HT1080 (cell line): ENCODE measurements at regions not wholly inside any gene's neighbourhood (a gene's known extent, or its start where the extent isn't known, plus 50 kb on each side); places are given as distances from the start of the nearest gene placed in this dataset.

Experiments
- DNase-seq: peaks from one replicate; pipeline ENCODE4 v3.0.0-alpha.2; 2015; ENCODE audit warnings: low read depth

GRCh38 chr11:134634897-134635831, 223.1 kb upstream of the B3GAT1 start:
- no peak for DNase-seq

GRCh38 chr11:134633276-134633675, 221.2 kb upstream of the B3GAT1 start:
- no peak for DNase-seq

- no peak for DNase-seq
Measured at GRCh38 chr11:134632347-134633119, 220.5 kb upstream of the B3GAT1 start.

DNA sequence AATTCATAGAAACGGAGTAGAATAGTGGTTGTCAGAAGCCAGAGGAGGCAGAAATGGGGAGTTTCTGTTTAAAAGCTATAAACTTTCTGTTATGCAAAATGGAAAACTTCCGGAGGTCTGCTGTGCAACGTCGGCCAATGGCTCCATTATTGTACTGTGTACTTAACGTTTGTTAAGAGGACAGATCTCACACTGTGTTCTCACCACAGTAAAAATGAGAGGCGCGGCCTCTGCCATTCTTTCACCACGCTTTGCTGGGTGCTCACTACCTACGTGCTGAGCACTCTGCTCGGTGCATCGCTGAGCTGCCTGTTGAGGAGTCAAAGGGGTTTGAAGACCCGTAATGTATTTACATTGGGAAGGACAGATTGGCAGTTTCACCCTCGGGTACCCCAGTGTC, 218.8 kb upstream of the B3GAT1 start:
- no peak for DNase-seq

- DNase-seq, result no peak
Measured at GRCh38 chr11:134628426-134628825, 216.4 kb upstream of the B3GAT1 start.

DNA sequence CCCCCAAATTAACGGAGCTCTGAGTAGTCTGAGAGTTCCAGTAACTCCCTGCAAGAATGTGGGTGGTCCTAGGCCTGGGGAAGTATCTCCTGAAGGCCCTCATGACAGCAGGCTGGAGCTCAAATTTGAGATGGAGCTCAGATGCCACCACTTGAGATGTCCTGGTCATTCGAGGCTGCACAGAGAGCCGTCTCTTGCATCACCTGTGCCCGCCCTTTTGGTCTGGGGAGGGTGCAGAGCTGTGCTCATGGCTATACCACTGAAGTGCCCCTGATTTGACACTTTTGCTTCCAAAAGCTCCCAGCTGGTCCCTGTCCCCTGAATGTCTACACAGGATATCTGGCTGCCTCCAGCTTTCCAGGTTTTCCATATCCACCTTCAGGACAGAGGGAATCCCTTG, 214.0 kb upstream of the B3GAT1 start:
- DNase-seq, result no peak

- no peak for DNase-seq
Measured at GRCh38 chr11:134625631-134626030, 213.6 kb upstream of the B3GAT1 start.

DNA sequence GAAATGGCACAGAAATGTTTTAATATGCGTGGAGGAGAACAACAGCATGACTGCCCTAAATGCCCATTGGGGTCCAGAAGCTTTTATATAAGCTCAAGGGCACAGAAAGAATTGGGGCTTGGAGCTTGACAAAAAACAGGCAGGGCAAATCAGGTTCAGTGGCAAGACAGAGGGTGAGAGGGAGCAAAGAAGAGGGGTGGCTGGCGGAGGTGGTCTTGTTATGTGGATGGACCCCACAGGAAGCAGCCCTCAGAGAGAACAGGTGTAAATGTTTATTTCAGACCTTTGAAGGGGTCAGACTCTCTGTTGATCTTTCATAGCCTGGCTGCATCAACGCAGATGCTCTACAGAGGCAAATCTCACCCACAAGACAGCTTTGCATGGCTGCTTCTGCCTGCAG, 213.1 kb upstream of the B3GAT1 start:
- no peak for DNase-seq

- no peak for DNase-seq
Measured at GRCh38 chr11:134624166-134624920, 212.3 kb upstream of the B3GAT1 start.

DNA sequence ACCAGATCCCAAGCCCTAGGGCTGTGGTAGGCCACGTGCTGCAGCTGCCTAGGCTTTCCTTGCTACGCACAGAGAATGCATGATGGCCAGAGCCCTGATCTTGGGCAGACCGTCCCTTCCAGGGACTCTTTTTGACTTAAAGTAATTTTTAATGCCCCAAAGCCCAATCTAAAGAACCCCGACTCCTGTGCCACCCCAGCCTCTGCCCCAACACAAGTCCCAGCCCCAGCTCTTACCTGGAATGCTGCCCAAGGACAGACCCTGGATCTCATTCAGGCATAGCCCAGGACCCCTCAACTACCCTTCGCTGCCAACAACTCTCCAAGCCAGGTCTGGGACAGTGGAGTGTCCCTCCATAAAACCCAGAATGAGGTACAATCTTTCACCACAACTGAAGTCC, 211.7 kb upstream of the B3GAT1 start:
- DNase-seq, result no peak

- DNase-seq, result no peak
Measured at GRCh38 chr11:134622458-134622857, 210.4 kb upstream of the B3GAT1 start.

DNA sequence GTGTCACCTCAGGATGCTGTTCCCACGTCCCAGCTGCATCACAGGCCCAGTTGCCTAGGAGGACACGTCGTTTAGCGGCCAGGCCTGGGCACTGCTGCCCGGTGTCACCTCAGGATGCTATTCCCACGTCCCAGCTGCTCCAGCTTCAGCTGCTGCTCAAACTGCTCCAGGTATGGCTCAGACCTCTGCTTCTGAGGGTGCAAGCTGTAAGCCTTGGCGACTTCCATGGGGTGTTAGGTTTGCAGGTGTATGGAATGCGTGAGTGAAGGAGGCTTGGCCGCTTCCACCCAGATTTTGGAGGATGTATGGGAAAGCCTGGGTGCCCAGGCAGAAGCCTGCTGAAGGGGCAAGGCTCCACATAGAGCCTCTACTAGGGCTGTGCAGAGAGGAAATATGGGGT, 205.3 kb upstream of the B3GAT1 start:
- no peak for DNase-seq

DNA sequence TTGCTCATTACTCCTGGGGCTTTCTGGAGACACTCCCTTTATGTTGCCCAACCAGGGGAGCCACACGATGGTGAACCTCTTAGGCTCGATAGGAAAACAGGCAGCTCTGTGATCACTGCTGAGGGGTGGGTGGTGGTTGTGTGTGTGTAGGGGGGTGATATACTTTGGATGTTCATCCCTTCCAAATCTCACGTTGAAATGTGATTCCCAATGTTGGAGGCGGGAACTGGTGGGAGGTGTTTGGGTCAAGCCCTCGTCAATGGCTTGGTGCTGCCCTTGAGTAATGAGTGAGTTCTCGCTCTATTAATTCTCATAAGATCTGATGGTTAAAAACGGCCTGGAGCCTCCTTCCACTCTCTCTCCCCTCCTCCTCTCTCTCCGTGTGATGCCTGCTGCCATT, 204.0 kb upstream of the B3GAT1 start:
- DNase-seq, result no peak

GRCh38 chr11:134615041-134615615, 203.1 kb upstream of the B3GAT1 start:
- no peak for DNase-seq

DNA sequence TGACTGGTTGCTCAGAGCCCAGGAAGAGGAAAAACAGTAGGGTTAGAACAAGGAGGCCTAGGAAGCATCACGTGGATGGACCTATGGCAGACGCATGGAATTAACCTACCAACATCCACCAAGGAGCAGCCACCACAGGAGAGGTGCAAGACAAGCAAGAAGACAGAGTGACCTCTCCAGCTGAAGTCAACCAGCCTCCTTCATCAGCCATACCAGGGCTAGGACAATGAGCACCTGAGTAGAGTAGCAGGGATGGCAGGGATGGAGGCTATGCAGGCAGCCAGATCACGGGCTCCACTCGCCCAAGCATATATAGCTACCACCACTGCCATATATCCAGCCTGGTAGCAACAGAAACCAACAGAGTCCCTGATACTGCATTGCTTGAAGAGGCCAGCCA, 202.1 kb upstream of the B3GAT1 start:
- DNase-seq, result no peak

GRCh38 chr11:134613646-134614045, 201.6 kb upstream of the B3GAT1 start:
- no peak for DNase-seq

DNA sequence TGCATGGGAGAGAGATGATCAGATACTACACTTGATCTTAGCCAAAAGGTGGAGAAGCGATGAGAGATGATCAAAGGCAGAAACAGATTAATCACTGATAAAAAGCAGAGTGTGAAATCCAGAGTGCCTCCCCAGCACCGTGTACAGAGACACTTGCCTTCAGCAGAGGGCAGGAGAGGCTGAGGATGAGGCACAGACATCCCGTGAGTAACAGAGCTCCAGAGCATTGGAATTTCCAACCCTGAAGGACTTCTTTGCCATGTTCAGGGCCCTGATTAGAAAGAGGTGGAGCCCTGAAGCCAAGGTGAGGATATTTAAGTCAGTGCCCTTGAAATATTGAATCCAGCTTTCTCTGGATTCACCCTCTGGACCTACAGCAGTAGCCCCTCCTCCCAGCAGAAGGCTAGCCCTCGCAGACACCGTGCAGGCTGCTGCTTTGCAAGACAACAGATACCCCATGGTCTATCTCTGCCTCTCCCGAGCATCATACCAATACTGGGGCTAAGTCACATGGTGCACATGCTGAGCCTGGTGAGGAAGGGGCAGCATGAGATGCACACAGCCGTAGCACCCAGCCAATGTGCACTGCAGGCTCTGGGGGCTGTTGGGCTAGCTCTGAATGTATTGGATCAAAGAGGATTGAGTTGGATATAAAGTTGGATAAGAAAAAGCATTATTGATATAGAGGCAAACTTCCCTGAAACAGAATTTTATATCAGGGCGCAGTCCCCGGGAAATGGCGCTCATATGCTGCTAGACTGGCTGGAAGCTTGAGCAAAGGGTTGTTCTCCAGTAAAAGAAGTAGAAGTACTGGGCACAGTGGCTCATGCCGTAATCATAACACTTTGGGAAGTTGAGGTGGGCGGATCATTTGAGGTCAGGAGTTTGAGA, 200.3 kb upstream of the B3GAT1 start:
- DNase-seq, result no peak

- DNase-seq, result no peak
Measured at GRCh38 chr11:134611537-134611936, 199.5 kb upstream of the B3GAT1 start.

GRCh38 chr11:134610116-134610910, 198.3 kb upstream of the B3GAT1 start:
- DNase-seq, result no peak
